Brain microvascular endothelial cell (primary cell): ENCODE measurements at regions not wholly inside any gene's neighbourhood (a gene's known extent, or its start where the extent isn't known, plus 50 kb on each side); places are given as distances from the start of the nearest gene placed in this dataset.

ENCODE experiments used
- DNase-seq: peaks from one replicate; pipeline ENCODE4 v3.0.0-alpha.2; 2020
- H3K27ac ChIP-seq: fragments of 250-450 bp; sonication (Bioruptor Pico); 2 replicates; pipeline ENCODE4 v1.5.1; 2020; ENCODE audit warnings: mild to moderate bottlenecking, moderate library complexity
- H3K27me3 ChIP-seq: fragments of 250-450 bp; sonication (Bioruptor Pico); replicated peaks from 2 replicates; pipeline ENCODE4 v1.5.1; 2020; ENCODE audit warnings: mild to moderate bottlenecking
- H3K36me3 ChIP-seq: fragments of 250-450 bp; sonication (Bioruptor Pico); replicated peaks from 2 replicates; pipeline ENCODE4 v1.5.1; 2020; ENCODE audit warnings: mild to moderate bottlenecking
- H3K4me3 ChIP-seq: 2 replicates; pipeline ENCODE4 v1.5.1; 2011; ENCODE audit warnings: low read depth, mild to moderate bottlenecking, control low read depth, low read length, moderate library complexity
- CTCF ChIP-seq: IDR thresholded peaks from 2 replicates; pipeline ENCODE4 v1.5.1; 2011; ENCODE audit warnings: low read depth, mild to moderate bottlenecking, moderate library complexity, low read length, control low read depth, inconsistent platforms; ENCODE audit errors: missing control alignments
- in situ Hi-C: cut with HindIII; loops from 2 replicates; pipeline ENCODE4 v1.10.0; 2017; ENCODE audit warnings: low sequenced_read_pairs, low pct_ligation_motif_present

- H3K27ac ChIP-seq, result no peak overlapping the region
- DNase-seq, result no peak
- in situ Hi-C loops, result no loop called here
- H3K27me3 ChIP-seq, result no peaks in the 10 kb centered on the region
- H3K4me3 ChIP-seq, result no peak overlapping the region
- no peaks in the 10 kb centered on the region for H3K36me3 ChIP-seq
- no peak for TF ChIP-seq CTCF
Observed at GRCh38 chr2:226272435-226272834, 527.2 kb downstream of the IRS1 start.

GRCh38 chr2:226270285-226271058 lies 529.1 kb downstream of the IRS1 start:
- in situ Hi-C loops, result no loop called here
- Histone ChIP-seq H3K36me3 (no peaks in the 10 kb centered on the region), H3K27me3 (no peaks in the 10 kb centered on the region), H3K27ac (no peak overlapping the region), H3K4me3 (no peak overlapping the region)
- no peak for DNase-seq
- no peak for TF ChIP-seq CTCF

GRCh38 chr2:226267516-226268289 lies 531.9 kb downstream of the IRS1 start:
- H3K27me3 ChIP-seq, result no peaks in the 10 kb centered on the region
- DNase-seq, result no peak
- H3K4me3 ChIP-seq, result no peak overlapping the region
- in situ Hi-C loops, result no loop called here
- no peaks in the 10 kb centered on the region for H3K36me3 ChIP-seq
- no peak for TF ChIP-seq CTCF
- no peak overlapping the region for H3K27ac ChIP-seq

GRCh38 chr2:226256709-226257376 lies 542.8 kb downstream of the IRS1 start:
- H3K27ac ChIP-seq, result peak overlapping the region; percentile 13
- in situ Hi-C loops, result no loop called here
- peak; percentile 1 for DNase-seq
- no peak overlapping the region for H3K4me3 ChIP-seq
- no peaks in the 10 kb centered on the region for H3K36me3 ChIP-seq
- no peaks in the 10 kb centered on the region for H3K27me3 ChIP-seq
- TF ChIP-seq CTCF, result no peak

GRCh38 chr2:226256237-226256636 lies 543.4 kb downstream of the IRS1 start:
- peak; percentile 62 for DNase-seq
- H3K36me3 ChIP-seq, result no peaks in the 10 kb centered on the region
- in situ Hi-C loops, result no loop called here
- no peaks in the 10 kb centered on the region for H3K27me3 ChIP-seq
- H3K27ac ChIP-seq, result peak overlapping the region; percentile 13
- no peak overlapping the region for H3K4me3 ChIP-seq
- no peak for TF ChIP-seq CTCF
